SU-DHL-6 (cell line): ENCODE measurements at regions not wholly inside any gene's neighbourhood (a gene's known extent, or its start where the extent isn't known, plus 50 kb on each side); places are given as distances from the start of the nearest gene placed in this dataset.

Experiments used
- H2AFZ ChIP-seq: fragments of 200-600 bp; sonication (generic); 2 replicates; pipeline ENCODE4 v1.6.1; 2014; ENCODE audit warnings: low read depth, mild to moderate bottlenecking, moderate library complexity, mixed read lengths, antibody characterized with exemption, low read length; ENCODE audit not compliant: severe bottlenecking
- H3F3A ChIP-seq: fragments of 200-600 bp; shearing (Covaris generic); 2 replicates; pipeline ENCODE4 v1.6.0; 2016; ENCODE audit warnings: antibody characterized with exemption, mild to moderate bottlenecking; ENCODE audit not compliant: insufficient read depth
- H3K27ac ChIP-seq: fragments of 200-600 bp; sonication (generic); 2 replicates; pipeline ENCODE4 v1.5.1; 2016; ENCODE audit warnings: low read depth, mild to moderate bottlenecking, low read length, moderate library complexity, mixed read lengths
- H3K27me3 ChIP-seq: fragments of 200-600 bp; sonication (generic), shearing (Covaris generic); 2 replicates; pipeline ENCODE4 v1.6.0; 2014; ENCODE audit warnings: mild to moderate bottlenecking, low read length
- H3K36me3 ChIP-seq: fragments of 200-600 bp; sonication (generic); 2 replicates; pipeline ENCODE4 v1.6.1; 2014; ENCODE audit warnings: mild to moderate bottlenecking, low read length, mixed read lengths
- H3K4me2 ChIP-seq: fragments of 300-600, 200-600 bp; shearing (Covaris generic), sonication (generic); 2 replicates; pipeline ENCODE4 v1.6.0; 2014; ENCODE audit warnings: low read length, low read depth, mild to moderate bottlenecking; ENCODE audit not compliant: poor library complexity, severe bottlenecking
- H3K4me3 ChIP-seq: fragments of 200-600 bp; sonication (generic); 2 replicates; pipeline ENCODE4 v1.5.1; 2014; ENCODE audit warnings: antibody characterized with exemption, low read length, mild to moderate bottlenecking, mixed read lengths; ENCODE audit not compliant: insufficient read depth, poor library complexity, severe bottlenecking
- H3K79me2 ChIP-seq: fragments of 200-600 bp; sonication (generic); 2 replicates; pipeline ENCODE4 v1.6.1; 2014; ENCODE audit warnings: mild to moderate bottlenecking, low read length, moderate library complexity; ENCODE audit not compliant: insufficient read depth
- H3K9ac ChIP-seq: fragments of 200-600 bp; sonication (generic); 2 replicates; pipeline ENCODE4 v1.7.0; 2014; ENCODE audit warnings: mild to moderate bottlenecking, low read length
- H3K9me2 ChIP-seq: fragments of 200-600 bp; sonication (generic); replicated peaks from 2 replicates; pipeline ENCODE4 v1.6.1; 2014; ENCODE audit warnings: low read length; ENCODE audit not compliant: insufficient read depth
- H3K9me3 ChIP-seq: fragments of 200-600 bp; sonication (generic); 2 replicates; pipeline ENCODE4 v1.6.1; 2014; ENCODE audit warnings: low read length, mixed read lengths; ENCODE audit not compliant: insufficient read depth
- H4K20me1 ChIP-seq: fragments of 200-600 bp; sonication (generic); 2 replicates; pipeline ENCODE4 v1.6.1; 2014; ENCODE audit warnings: low read depth, mild to moderate bottlenecking, antibody characterized with exemption, low read length, moderate library complexity, mixed read lengths
- EZH2phosphoT487 ChIP-seq: fragments of 200-600 bp; sonication (generic), shearing (Covaris generic); conservative IDR thresholded peaks from 2 replicates; pipeline ENCODE4 v1.6.1; 2018; ENCODE audit warnings: mild to moderate bottlenecking, antibody characterized with exemption, low read length, moderate library complexity, mixed read lengths
- TF ChIP-seq, protein P1 (sequence below): fragments of 200-600 bp; sonication (generic); IDR thresholded peaks from one replicate; pipeline ENCODE4 v1.5.1; 2017; ENCODE audit warnings: antibody characterized with exemption, mild to moderate bottlenecking, low read length, moderate library complexity; ENCODE audit not compliant: insufficient read depth, poor library complexity, severe bottlenecking

DNA sequence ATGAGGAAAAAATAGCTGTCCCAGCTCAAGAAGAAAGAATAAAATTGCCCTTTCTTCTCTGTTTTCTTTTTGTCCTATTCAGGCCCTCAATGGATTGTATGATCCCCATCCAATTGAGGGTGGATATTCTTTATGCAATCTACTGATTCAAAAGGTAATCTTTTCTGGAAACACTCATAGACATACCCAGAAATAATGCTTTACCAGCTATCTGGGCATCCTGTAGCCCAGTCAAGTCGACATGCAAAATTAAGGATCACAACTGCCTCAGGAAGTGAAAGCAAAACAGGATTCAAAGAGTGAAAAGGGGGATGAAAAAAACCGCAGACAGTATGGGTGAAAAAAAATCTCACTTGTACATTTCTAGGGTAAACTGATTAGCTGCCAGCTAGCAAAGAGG, 410.1 kb downstream of the TBC1D32 start:
- TF ChIP-seq EZH2phosphoT487: no peak
- TF ChIP-seq, protein P1, sequence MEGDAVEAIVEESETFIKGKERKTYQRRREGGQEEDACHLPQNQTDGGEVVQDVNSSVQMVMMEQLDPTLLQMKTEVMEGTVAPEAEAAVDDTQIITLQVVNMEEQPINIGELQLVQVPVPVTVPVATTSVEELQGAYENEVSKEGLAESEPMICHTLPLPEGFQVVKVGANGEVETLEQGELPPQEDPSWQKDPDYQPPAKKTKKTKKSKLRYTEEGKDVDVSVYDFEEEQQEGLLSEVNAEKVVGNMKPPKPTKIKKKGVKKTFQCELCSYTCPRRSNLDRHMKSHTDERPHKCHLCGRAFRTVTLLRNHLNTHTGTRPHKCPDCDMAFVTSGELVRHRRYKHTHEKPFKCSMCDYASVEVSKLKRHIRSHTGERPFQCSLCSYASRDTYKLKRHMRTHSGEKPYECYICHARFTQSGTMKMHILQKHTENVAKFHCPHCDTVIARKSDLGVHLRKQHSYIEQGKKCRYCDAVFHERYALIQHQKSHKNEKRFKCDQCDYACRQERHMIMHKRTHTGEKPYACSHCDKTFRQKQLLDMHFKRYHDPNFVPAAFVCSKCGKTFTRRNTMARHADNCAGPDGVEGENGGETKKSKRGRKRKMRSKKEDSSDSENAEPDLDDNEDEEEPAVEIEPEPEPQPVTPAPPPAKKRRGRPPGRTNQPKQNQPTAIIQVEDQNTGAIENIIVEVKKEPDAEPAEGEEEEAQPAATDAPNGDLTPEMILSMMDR: no peak
- Histone ChIP-seq H3K36me3 (no peaks in the 10 kb centered on the region), H3K27ac (no peak overlapping the region)

DNA sequence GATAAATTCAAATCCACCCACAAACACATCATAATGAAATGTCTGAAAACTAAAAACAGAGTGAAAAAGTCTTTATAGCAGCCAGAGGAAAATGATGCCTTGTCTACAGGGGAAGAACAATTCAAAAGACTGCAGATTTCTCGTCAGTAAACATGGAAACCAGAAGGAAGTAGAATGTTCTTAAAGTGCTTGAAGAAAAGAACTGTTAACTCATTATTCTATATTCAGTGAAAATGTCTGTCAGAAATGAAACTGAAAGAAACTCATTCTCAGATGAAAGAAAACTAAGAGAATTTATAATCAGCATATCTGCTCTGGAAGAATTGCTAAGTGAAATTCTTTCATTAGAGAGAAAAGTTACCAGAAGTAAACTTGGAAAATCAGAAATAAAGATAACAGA, 416.1 kb downstream of the TBC1D32 start:
- no peak overlapping the region for H3K27ac ChIP-seq
- no peak overlapping the region for H3K9ac ChIP-seq
- H3K9me3 ChIP-seq: no peaks in the 10 kb centered on the region
- H3K79me2 ChIP-seq: no peaks in the 10 kb centered on the region
- no peaks in the 10 kb centered on the region for H3K9me2 ChIP-seq
- no peaks in the 10 kb centered on the region for H4K20me1 ChIP-seq
- no peaks in the 10 kb centered on the region for H3K27me3 ChIP-seq
- H3F3A ChIP-seq: no peaks in the 10 kb centered on the region
- H2AFZ ChIP-seq: no peak overlapping the region
- TF ChIP-seq, protein P1: no peak
- TF ChIP-seq EZH2phosphoT487: no peak
- no peak overlapping the region for H3K4me2 ChIP-seq
- no peak overlapping the region for H3K4me3 ChIP-seq
- no peaks in the 10 kb centered on the region for H3K36me3 ChIP-seq

More for the DNA sequence above, 410.1 kb downstream of the TBC1D32 start:
- no peaks in the 10 kb centered on the region for H3F3A ChIP-seq
- no peaks in the 10 kb centered on the region for H4K20me1 ChIP-seq
- no peaks in the 10 kb centered on the region for H3K9me3 ChIP-seq
- no peak overlapping the region for H3K4me2 ChIP-seq
- no peak overlapping the region for H3K4me3 ChIP-seq
- no peak overlapping the region for H3K9ac ChIP-seq
- no peak overlapping the region for H2AFZ ChIP-seq
- no peaks in the 10 kb centered on the region for H3K27me3 ChIP-seq
- no peaks in the 10 kb centered on the region for H3K9me2 ChIP-seq
- no peaks in the 10 kb centered on the region for H3K79me2 ChIP-seq

DNA sequence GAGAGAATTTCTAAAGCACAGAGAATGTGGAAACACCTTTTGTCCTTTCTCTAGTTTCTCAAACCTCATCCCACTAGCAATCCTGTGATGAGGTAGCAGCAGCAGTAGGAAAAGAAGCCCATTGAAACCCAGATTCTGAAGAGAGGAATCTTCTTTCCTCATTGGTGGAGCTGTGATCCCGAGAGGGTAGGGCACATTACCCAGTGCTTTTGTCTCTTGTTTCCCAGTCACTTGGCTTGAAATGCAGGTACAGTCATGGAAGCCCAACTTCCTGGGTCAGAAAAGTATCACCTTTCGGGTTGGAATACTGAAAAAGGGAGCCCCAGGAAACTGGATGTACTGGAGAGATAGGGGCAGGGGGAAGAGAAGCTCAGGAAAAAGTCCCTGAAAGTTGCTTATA, 417.4 kb downstream of the TBC1D32 start:
- H3K27me3 ChIP-seq: no peaks in the 10 kb centered on the region
- no peaks in the 10 kb centered on the region for H3K79me2 ChIP-seq
- H3K9me3 ChIP-seq: no peaks in the 10 kb centered on the region
- H4K20me1 ChIP-seq: no peaks in the 10 kb centered on the region
- TF ChIP-seq, protein P1: no peak
- no peak for TF ChIP-seq EZH2phosphoT487
- H3K36me3 ChIP-seq: no peaks in the 10 kb centered on the region
- H3K27ac ChIP-seq: no peak overlapping the region
- no peaks in the 10 kb centered on the region for H3F3A ChIP-seq
- H2AFZ ChIP-seq: no peak overlapping the region
- H3K9me2 ChIP-seq: no peaks in the 10 kb centered on the region
- H3K4me2 ChIP-seq: no peak overlapping the region
- H3K9ac ChIP-seq: no peak overlapping the region
- no peak overlapping the region for H3K4me3 ChIP-seq
